Keratinocyte (primary cell): ENCODE measurements at regions not wholly inside any gene's neighbourhood (a gene's known extent, or its start where the extent isn't known, plus 50 kb on each side); places are given as distances from the start of the nearest gene placed in this dataset.

Experiments used
- DNase-seq: peaks from one replicate; pipeline ENCODE4 v3.0.0-alpha.2; 2011; ENCODE audit warnings: low read depth, missing footprints, low spot score
- FAIRE-seq: peaks from 2 replicates; lab custom pipeline; 2011; peaks lifted over from hg19 to GRCh38; lab: Jason Lieb, UNC
- H2AFZ ChIP-seq: 2 replicates; pipeline ENCODE4 v1.6.0; 2012; ENCODE audit warnings: low read length, control low read depth, inconsistent platforms; ENCODE audit not compliant: control insufficient read depth
- H3K27ac ChIP-seq: 2 replicates; pipeline ENCODE4 v1.5.1; 2011; ENCODE audit warnings: low read length; ENCODE audit not compliant: control insufficient read depth, insufficient read depth
- H3K27me3 ChIP-seq: 3 replicates; pipeline ENCODE4 v1.6.0; 2011; ENCODE audit warnings: low read length; ENCODE audit not compliant: control insufficient read depth, insufficient read depth; ENCODE audit errors: extremely low read depth
- H3K36me3 ChIP-seq, 2 experiments: 2 replicates in 1 of 2; 3 replicates in 1 of 2; pipeline ENCODE4 v1.5.1; 2011; ENCODE audit warnings: low read length in 2 of 2, mild to moderate bottlenecking in 1 of 2; ENCODE audit not compliant: control insufficient read depth in 2 of 2, insufficient read depth in 2 of 2; ENCODE audit errors: extremely low read depth in 1 of 2
- H3K4me1 ChIP-seq: 3 replicates; pipeline ENCODE4 v1.5.1; 2011; ENCODE audit warnings: low read length; ENCODE audit not compliant: control insufficient read depth, insufficient read depth; ENCODE audit errors: extremely low read depth
- H3K4me2 ChIP-seq: 3 replicates; pipeline ENCODE4 v1.6.0; 2011; ENCODE audit warnings: low read depth, low read length; ENCODE audit not compliant: control insufficient read depth, insufficient read depth; ENCODE audit errors: extremely low read depth
- H3K4me3 ChIP-seq, 3 experiments: fragments of 200-600 bp in 1 of 3; sonication (generic) in 1 of 3; 2 replicates in 2 of 3; 3 replicates in 1 of 3; pipeline ENCODE4 v1.5.1; 2011 to 2016; ENCODE audit warnings: low read length in 3 of 3, mild to moderate bottlenecking in 3 of 3, control low read depth in 2 of 3, inconsistent platforms in 1 of 3, low read depth in 1 of 3, mixed read lengths in 1 of 3, mixed run types in 1 of 3, moderate library complexity in 1 of 3; ENCODE audit not compliant: control insufficient read depth in 2 of 3, insufficient read depth in 2 of 3; ENCODE audit errors: extremely low read depth in 1 of 3
- H3K79me2 ChIP-seq: 2 replicates; pipeline ENCODE4 v1.6.0; 2012; ENCODE audit warnings: low read length; ENCODE audit not compliant: control insufficient read depth, insufficient read depth
- H3K9ac ChIP-seq: 3 replicates; pipeline ENCODE4 v1.6.0; 2011; ENCODE audit warnings: low read length; ENCODE audit not compliant: control insufficient read depth, insufficient read depth; ENCODE audit errors: extremely low read depth
- H3K9me1 ChIP-seq: 3 replicates; pipeline ENCODE4 v1.6.0; 2011; ENCODE audit warnings: low read length; ENCODE audit not compliant: control insufficient read depth, insufficient read depth; ENCODE audit errors: extremely low read depth
- H3K9me3 ChIP-seq: 2 replicates; pipeline ENCODE4 v1.5.1; 2012; ENCODE audit warnings: low read depth, low read length; ENCODE audit not compliant: control insufficient read depth
- H4K20me1 ChIP-seq: 3 replicates; pipeline ENCODE4 v1.6.0; 2011; ENCODE audit warnings: low read length; ENCODE audit not compliant: control insufficient read depth, insufficient read depth; ENCODE audit errors: extremely low read depth
- EZH2 ChIP-seq: IDR thresholded peaks from one replicate; pipeline ENCODE4 v1.6.1; 2012; ENCODE audit warnings: inconsistent platforms, mild to moderate bottlenecking, low read length, moderate library complexity
- dilution Hi-C: fragments of 300-500 bp; cut with MboI; formaldehyde crosslinking; loops from one replicate; pipeline ENCODE4 v1.7.0; 2020; ENCODE audit warnings: low sequenced_read_pairs; ENCODE audit not compliant: extremely low pct_ligation_motif_present
- TF ChIP-seq, protein P1 (sequence below), 3 experiments: IDR thresholded peaks in 1 of 3; conservative IDR thresholded peaks in 1 of 3; optimal IDR thresholded peaks in 1 of 3; 2 replicates in 2 of 3; 3 replicates in 1 of 3; pipeline versions ENCODE3 to v1.5.1; 2011; ENCODE audit warnings: low read length in 3 of 3, mild to moderate bottlenecking in 3 of 3, moderate library complexity in 2 of 3, control low read depth in 1 of 3, inconsistent platforms in 1 of 3; ENCODE audit not compliant: insufficient read depth in 2 of 3; ENCODE audit errors: extremely low read depth in 1 of 3

DNA sequence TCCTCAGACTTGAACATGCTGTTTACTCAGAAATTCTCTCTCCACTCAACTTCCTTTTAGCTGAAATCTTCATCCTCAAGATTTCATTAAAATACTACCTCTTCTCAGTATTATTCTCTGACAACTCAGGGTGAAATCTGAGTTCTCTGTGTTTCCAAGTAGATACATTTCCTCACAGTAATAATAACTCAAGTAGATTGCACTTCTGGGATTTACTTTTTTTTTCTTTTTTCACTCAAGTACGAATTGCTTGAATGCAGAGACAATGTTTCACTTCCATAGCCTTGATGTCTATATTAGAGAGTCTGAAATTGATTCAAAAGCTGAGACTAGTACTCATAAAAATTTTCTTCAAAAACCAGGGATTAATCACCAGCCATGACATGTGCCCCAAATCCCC, 166.4 kb downstream of the SLITRK5 start:
- DNase-seq, result no peak
- H3K9me1 ChIP-seq, result no peaks in the 10 kb centered on the region
- no peak overlapping the region for H3K4me3 ChIP-seq
- H3K27me3 ChIP-seq, result no peaks in the 10 kb centered on the region
- dilution Hi-C loops, result no loop called here
- no peak overlapping the region for H3K27ac ChIP-seq
- no peaks in the 10 kb centered on the region for H3K4me1 ChIP-seq
- H4K20me1 ChIP-seq, result no peaks in the 10 kb centered on the region
- no peak overlapping the region for H3K9ac ChIP-seq
- no peaks in the 10 kb centered on the region for H3K9me3 ChIP-seq
- H2AFZ ChIP-seq, result no peak overlapping the region
- no peak overlapping the region for H3K4me2 ChIP-seq
- no peaks in the 10 kb centered on the region for H3K36me3 ChIP-seq
- H3K79me2 ChIP-seq, result no peaks in the 10 kb centered on the region
- TF ChIP-seq EZH2, result no peak
- FAIRE-seq, result no peak

DNA sequence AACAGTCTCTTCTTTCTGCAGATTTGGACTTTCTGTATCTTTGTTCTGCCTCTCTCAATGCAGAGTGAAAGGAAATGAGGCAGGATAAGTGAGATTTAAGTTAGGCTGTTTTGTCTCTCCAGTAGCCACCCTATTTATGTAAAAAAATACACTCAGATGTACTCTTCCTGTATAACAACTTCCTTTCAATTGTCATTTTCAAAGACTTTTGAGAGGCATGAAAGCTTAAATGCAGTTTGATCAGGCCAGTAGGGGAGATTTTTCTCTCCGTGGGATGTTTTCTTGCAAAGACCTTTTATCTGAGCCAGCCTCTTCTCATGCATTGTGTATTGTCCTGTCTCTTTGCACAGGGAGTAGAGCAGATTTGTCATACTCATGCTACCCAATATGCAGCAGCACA, 166.8 kb downstream of the SLITRK5 start:
- Histone ChIP-seq H3K4me2 (no peak overlapping the region), H3K27ac (no peak overlapping the region), H3K9me1 (no peaks in the 10 kb centered on the region), H4K20me1 (no peaks in the 10 kb centered on the region), H2AFZ (no peak overlapping the region), H3K9me3 (no peaks in the 10 kb centered on the region), H3K79me2 (no peaks in the 10 kb centered on the region), H3K4me3 (no peak overlapping the region), H3K9ac (no peak overlapping the region), H3K27me3 (no peaks in the 10 kb centered on the region), H3K4me1 (no peaks in the 10 kb centered on the region), H3K36me3 (no peaks in the 10 kb centered on the region)
- TF ChIP-seq, protein P1, sequence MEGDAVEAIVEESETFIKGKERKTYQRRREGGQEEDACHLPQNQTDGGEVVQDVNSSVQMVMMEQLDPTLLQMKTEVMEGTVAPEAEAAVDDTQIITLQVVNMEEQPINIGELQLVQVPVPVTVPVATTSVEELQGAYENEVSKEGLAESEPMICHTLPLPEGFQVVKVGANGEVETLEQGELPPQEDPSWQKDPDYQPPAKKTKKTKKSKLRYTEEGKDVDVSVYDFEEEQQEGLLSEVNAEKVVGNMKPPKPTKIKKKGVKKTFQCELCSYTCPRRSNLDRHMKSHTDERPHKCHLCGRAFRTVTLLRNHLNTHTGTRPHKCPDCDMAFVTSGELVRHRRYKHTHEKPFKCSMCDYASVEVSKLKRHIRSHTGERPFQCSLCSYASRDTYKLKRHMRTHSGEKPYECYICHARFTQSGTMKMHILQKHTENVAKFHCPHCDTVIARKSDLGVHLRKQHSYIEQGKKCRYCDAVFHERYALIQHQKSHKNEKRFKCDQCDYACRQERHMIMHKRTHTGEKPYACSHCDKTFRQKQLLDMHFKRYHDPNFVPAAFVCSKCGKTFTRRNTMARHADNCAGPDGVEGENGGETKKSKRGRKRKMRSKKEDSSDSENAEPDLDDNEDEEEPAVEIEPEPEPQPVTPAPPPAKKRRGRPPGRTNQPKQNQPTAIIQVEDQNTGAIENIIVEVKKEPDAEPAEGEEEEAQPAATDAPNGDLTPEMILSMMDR (optimal IDR thresholded peaks at IDR 0.05 in 1 of 3, IDR thresholded peaks at IDR 0.05 in 1 of 3, conservative IDR thresholded peaks at IDR 0.05 in 1 of 3; ENCODE audit: extremely low read depth in 1 of 3, insufficient read depth in 2 of 3, low read length in 3 of 3), result no peak
- no peak for TF ChIP-seq EZH2
- dilution Hi-C loops, result no loop called here
- DNase-seq (no peak), FAIRE-seq (no peak)

DNA sequence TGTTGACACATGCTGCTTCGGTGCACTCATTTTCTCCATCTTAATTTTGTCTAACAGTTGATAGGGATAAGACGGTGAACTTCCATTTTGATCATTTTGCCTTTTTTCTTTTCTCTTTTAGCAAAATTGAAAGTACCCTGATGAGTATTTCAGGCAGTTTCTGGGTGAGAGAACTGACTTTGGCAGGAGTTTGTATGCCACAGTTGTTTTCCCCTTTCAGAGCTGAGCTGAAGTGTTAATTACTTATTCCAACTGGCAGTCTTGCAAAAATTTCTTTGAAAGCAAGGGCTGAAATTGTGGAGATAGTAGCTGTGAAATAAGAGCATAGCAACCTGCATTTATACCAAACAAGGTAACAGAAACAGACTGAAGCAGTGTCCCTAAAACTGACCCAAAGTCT, 180.2 kb downstream of the SLITRK5 start:
- dilution Hi-C loops, result no loop called here
- Histone ChIP-seq H3K4me2 (no peak overlapping the region), H3K79me2 (no peaks in the 10 kb centered on the region), H3K27ac (no peak overlapping the region), H3K4me1 (no peaks in the 10 kb centered on the region), H3K4me3 (no peak overlapping the region), H3K9me3 (no peaks in the 10 kb centered on the region), H3K9ac (no peak overlapping the region), H4K20me1 (no peaks in the 10 kb centered on the region), H3K27me3 (no peaks in the 10 kb centered on the region), H3K9me1 (no peaks in the 10 kb centered on the region), H2AFZ (no peak overlapping the region), H3K36me3 (no peaks in the 10 kb centered on the region)
- DNase-seq (no peak), FAIRE-seq (no peak)
- TF ChIP-seq, protein P1 (optimal IDR thresholded peaks at IDR 0.05 in 1 of 3, IDR thresholded peaks at IDR 0.05 in 1 of 3, conservative IDR thresholded peaks at IDR 0.05 in 1 of 3; ENCODE audit: extremely low read depth in 1 of 3, insufficient read depth in 2 of 3, low read length in 3 of 3), result no peak
- TF ChIP-seq EZH2, result no peak
